GM21786 (cell line): ENCODE measurements at regions not wholly inside any gene's neighbourhood (a gene's known extent, or its start where the extent isn't known, plus 50 kb on each side); places are given as distances from the start of the nearest gene placed in this dataset.

Source experiments
- ATAC-seq: cut with Tn5 transposase; IDR thresholded peaks from one replicate; pipeline ENCODE4 v1.9.1; 2021; ENCODE audit not compliant: unreplicated experiment

- ATAC-seq: no peak
Measured at GRCh38 chr6:148186916-148187315, 155.7 kb upstream of the SASH1 start.

- ATAC-seq: no peak
Measured at GRCh38 chr6:148192310-148192709, 150.3 kb upstream of the SASH1 start.

GRCh38 chr6:148193063-148193680, 149.5 kb upstream of the SASH1 start:
- ATAC-seq: no peak

- no peak for ATAC-seq
Measured at GRCh38 chr6:148195511-148195910, 147.1 kb upstream of the SASH1 start.

- no peak for ATAC-seq
Measured at GRCh38 chr6:148199584-148199983, 143.1 kb upstream of the SASH1 start.

- ATAC-seq: no peak
Measured at GRCh38 chr6:148200293-148200692, 142.3 kb upstream of the SASH1 start.

- ATAC-seq: no peak
Measured at GRCh38 chr6:148200781-148201180, 141.9 kb upstream of the SASH1 start.

GRCh38 chr6:148203281-148203925, 139.2 kb upstream of the SASH1 start:
- ATAC-seq: no peak

- ATAC-seq: peak; percentile 100
Measured at GRCh38 chr6:148203970-148204369, 138.7 kb upstream of the SASH1 start.

GRCh38 chr6:148208298-148208697, 134.3 kb upstream of the SASH1 start:
- ATAC-seq: no peak

- no peak for ATAC-seq
Measured at GRCh38 chr6:148211777-148212324, 130.8 kb upstream of the SASH1 start.

GRCh38 chr6:148212366-148212765, 130.3 kb upstream of the SASH1 start:
- ATAC-seq: no peak

- no peak for ATAC-seq
Measured at GRCh38 chr6:148213366-148213765, 129.3 kb upstream of the SASH1 start.

GRCh38 chr6:148214667-148215066, 128.0 kb upstream of the SASH1 start:
- no peak for ATAC-seq

- ATAC-seq: no peak
Measured at GRCh38 chr6:148217051-148217450, 125.6 kb upstream of the SASH1 start.

GRCh38 chr6:148217921-148218320, 124.7 kb upstream of the SASH1 start:
- no peak for ATAC-seq

- no peak for ATAC-seq
Measured at GRCh38 chr6:148218542-148219258, 123.9 kb upstream of the SASH1 start.

GRCh38 chr6:148221196-148221979, 121.2 kb upstream of the SASH1 start:
- no peak for ATAC-seq

- ATAC-seq: no peak
Measured at GRCh38 chr6:148222376-148222775, 120.3 kb upstream of the SASH1 start.

GRCh38 chr6:148222846-148223245, 119.8 kb upstream of the SASH1 start:
- ATAC-seq: no peak

- no peak for ATAC-seq
Measured at GRCh38 chr6:148223424-148223842, 119.2 kb upstream of the SASH1 start.
